Caki2 (cell line): ENCODE measurements at regions not wholly inside any gene's neighbourhood (a gene's known extent, or its start where the extent isn't known, plus 50 kb on each side); places are given as distances from the start of the nearest gene placed in this dataset.
"Not testable (repeated sequence)": the region's sequence is repeated elsewhere in the genome, so short reads cannot be mapped to it uniquely, and the experiment has no call there.

Experiments
- DNase-seq: peaks from one replicate; pipeline ENCODE4 v3.0.0-alpha.2; 2015; ENCODE audit warnings: low read depth
- in situ Hi-C: cut with HindIII; loops from 2 replicates; pipeline ENCODE4 v1.10.0; 2016; ENCODE audit warnings: low sequenced_read_pairs, low pct_unique_long_range_greater_than_20kb, mixed read lengths

DNA sequence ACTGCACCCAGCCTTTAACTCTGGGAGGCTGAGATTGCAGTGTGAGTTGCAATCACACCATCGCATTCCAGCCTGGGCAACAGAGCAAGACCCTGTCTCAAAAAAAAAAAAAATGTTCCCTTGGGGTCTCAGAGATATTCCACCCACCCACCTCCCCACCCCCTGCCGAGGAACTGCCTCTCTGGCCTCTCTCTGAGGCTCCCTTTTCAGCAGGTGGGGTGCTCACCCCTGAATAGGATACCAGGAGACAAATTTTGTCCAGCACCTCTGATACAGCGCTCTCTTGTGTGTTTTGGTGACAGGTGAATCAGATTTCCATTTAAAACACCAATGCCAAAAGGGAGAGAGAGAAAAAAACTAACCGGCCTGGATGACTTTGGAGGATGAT is 92.6 kb upstream of the KIF5B start:
- no peak for DNase-seq
- in situ Hi-C loops, result no loop called here

DNA sequence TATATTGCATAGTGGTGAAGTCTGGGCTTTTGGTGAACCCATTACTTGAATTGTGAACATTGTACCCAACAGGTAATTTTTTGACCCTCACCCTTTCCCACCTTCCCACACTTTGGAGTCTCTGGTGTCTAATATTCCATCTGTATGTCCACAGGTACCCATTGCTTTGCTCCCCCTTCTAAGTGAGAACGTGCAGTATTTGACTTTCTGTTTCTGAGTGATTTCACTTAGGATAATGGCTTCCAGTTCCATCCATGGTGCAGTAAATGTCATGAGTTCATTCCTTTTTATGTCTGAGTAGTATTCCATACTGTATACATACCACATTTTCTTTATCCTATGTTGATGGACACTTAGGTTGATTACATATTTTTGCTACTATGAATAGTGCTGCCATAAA is 91.5 kb upstream of the KIF5B start:
- DNase-seq, result no peak
- in situ Hi-C loops, result no loop called here

DNA sequence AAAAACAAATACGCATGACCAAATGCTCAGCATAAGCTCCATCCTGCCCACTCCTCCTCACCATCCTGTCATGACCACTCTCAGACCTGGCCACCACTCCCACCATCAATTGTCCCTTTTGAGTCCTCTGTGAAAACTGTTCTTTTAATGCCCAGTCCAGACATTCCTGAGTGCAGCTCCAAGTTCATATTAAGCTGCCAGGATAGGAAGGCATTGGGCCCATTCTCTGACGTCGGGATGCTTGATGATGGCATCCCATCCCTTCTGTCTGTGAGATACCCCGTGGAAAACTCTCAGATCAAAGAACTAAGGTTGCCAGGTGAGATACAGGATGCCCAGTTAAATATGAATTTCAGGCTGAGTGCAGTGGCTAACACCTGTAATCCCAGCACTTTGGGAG is 89.9 kb upstream of the KIF5B start:
- DNase-seq, result no peak
- in situ Hi-C loops, result no loop called here

DNA sequence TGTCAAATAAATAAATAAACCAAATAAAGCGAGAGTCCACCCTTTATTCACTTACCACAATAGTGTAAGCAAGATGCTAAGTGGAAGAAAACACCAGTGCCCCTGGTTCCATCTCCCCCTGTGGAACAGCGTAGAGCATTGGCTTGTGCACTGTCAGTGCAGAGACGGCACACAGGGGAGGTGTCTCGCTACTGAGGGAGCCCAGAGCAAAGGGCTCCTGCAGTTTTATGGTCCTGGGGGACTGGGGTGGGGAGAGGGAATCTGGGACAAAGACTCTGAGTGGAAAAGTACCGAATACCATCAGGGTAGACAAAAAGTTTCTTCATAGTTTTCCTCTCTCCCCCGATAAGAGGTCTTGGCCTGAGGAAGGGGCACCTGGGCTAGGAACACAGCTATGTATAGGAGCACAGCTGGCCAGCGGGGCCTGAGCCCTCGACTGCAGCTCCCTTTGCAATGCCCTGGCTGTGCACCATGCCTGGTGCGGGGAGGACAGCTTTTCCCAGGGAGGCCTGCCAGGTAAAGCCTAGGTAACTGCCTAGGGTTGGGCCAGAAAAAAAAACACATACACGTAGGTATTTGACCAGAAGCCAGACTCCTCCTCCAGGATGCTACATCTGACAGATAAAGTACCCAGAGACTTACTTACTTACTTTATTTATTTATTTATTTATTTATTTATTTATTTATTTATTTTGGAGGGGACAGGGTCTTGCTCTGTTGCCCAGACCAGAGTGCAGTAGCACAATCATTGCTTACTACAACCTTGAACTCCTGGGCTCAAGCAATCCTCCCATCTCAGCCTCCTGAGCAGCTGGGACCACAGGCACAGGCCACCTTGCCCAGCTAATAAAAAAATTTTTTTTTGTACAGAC is 88.8 kb upstream of the KIF5B start:
- no peak for DNase-seq
- in situ Hi-C loops, result no loop called here

DNA sequence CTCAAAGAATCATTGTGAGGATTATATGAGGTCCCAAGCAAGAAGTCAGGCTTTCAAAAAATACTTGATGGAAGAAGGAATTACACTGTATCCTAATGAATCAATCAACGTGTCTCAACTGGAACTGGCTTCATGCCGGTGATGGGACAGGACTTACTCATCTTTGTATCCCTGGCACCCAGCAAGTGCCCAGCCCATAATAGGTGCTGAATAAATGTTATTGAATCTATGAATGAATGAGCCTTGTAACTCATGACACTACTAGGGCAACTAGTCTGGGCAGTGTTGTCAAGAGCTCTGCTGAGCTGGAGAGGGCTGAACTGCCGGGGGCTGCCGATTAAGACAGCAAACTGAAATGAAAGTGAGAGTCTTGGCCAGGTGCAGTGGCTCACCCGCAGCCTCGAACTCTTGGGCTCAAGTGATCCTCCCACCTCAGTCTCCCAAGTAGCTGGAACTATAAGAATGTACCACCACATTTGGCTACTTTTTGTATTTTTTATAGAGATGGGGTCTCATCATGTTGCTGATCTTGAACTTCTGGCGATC is 87.2 kb upstream of the KIF5B start:
- in situ Hi-C loops, result no loop called here
- DNase-seq, result no peak

DNA sequence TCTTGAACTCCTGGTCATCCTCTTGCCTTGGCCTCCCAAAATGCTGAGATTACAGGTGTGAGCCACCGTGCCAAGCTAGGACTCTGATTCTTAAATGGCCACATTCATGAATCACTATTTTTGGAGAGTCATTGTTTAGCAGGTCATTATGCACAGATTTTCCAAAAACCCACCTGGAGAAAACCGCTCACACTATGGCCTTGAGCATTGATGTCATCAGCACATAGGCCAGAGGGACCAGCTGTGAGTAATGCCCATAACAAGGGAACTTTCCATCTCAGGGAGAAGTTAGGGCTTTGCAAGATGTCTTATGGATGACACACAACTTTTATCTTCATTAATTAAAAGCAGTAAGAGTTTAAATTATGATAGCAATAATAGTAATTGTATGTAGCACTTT is 86.4 kb upstream of the KIF5B start:
- in situ Hi-C loops, result no loop called here
- no peak for DNase-seq

DNA sequence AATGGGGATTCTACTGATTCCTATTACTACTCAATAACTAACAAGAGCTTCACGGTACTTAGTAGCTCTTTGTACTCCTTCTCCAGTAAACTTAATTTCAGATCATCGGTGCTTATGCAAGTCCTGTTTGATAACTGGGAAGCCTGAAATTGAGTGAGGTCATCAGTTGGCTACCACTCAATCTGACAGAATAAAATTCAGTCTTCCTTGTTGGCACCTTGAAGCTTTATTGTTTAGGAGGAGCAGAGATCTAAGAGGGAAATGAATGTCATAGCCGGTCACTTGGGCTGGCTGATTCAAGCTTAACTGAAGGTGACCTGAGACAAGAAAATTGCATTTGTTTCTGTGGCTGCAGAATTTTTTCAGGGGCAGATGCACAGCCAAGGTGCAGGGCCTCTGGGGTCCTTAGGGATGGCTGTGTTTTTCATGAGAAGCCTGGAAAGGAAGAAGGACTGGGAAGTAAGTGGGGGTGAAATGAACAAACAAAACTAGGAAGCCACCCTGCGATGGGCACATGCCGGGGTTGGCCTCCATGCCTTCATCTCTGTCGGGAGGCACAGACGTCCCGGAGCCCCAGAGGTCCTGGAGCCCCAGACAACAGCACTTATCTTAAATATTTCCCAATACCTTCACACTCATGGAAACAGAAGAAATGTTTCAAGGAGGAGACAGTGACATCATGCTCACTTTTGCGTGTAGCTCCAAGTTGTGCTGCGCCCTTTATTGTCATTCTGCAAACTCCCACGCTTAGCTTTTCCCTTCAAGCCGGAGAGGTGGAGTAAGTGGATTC is 85.0 kb upstream of the KIF5B start:
- in situ Hi-C loops, result no loop called here
- no peak for DNase-seq

DNA sequence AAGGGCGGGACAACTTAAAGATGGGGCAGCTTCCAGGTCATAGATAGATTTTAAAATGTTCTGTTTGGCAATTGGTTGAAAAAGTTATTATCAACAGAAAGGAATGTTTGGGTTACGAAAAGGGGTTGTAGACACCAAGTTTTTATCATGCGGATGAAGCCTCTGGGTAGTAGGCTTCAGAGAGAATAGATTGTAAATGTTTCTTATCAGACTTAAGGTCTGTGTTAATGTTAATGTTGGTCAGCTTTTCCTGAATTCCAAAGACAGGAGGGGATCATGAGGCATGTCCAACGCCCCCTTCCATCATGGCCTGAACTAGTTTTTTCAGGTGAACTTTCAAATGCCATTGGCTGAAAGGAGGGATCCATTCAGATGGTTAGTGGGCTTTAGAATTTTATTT is 84.2 kb upstream of the KIF5B start:
- in situ Hi-C loops, result no loop called here
- no peak for DNase-seq

DNA sequence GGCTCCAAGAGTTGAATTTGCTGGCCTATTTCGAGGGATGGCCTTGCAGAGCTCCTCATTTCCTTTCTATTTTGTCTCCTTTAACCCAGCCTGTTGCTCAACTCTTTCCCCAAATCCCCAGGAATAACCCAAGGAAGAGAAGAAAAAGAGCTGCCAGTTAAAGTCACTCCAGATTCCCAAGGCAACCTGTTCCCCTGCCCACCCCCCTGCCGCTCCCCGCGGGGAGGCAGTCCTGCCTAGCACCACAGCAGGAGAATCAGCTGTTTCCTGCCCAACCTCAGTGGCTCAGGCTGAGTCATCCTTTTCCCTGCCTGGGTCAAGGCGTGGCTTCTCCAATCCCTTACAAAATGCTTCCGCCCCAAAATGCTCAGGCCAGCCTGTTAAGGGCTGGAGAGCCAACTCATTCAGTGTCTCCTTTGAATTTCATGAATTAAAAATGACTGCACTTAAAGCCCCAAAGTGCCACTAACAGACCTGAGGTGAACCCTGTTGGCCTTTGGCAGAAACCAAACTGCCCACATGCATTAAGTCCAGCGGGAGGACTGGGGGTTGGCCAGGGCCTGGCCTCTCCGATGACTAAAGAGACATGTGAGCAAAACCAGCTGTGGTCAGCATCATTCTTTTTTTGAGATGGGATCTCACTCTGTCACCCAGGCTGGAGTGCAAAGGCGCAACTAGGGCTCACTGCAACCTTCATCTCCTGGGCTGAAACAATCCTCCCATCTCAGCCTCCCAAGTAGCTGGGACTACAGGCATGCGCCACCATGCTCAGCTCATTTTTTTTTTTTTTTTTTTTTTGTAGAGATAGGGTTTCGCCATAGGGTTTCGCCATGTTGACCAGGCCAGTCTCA is 83.2 kb upstream of the KIF5B start:
- in situ Hi-C loops, result no loop called here
- peak; percentile 79 for DNase-seq

DNA sequence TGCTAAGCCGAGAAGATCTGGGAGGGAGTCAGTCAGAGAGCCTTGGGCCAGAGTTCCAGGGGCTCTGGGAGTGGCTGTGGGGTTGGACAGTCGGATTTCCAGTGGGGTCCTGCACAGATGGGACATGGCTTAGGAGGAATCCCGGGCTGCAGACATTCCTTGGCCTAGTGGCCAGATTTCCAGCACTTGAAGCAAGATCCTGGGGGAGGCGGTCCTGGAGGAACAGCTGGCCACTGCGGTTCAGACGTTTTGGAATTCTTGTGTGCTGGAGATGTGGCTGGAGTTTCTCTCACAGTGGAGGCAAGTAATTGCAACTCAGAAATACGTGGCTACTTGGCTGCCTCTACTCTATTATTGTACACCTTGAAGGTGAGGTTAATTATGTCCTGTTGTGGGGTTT is 80.7 kb upstream of the KIF5B start:
- DNase-seq, in situ Hi-C loops: not testable (repeated sequence)

DNA sequence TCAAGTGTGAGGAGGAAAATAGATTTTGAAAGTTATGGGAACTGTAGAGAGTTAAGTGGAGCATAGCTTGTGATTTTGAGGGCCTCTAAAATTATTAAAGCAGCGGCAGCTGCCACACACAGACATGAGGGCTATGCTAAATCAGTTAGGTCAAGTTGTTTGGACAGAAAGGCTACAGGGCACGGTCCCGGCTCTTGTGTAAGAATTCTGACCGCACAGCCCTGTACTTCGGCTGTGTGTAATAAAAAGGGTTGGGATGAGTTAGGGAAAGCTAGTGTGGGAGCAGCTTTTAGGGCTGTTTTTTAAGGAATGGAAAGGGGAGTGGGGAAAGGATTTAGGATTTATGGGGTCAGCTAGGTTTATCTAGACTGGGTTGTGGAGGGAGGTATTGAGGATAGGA is 79.6 kb upstream of the KIF5B start:
- in situ Hi-C loops, result not testable (repeated sequence)

DNA sequence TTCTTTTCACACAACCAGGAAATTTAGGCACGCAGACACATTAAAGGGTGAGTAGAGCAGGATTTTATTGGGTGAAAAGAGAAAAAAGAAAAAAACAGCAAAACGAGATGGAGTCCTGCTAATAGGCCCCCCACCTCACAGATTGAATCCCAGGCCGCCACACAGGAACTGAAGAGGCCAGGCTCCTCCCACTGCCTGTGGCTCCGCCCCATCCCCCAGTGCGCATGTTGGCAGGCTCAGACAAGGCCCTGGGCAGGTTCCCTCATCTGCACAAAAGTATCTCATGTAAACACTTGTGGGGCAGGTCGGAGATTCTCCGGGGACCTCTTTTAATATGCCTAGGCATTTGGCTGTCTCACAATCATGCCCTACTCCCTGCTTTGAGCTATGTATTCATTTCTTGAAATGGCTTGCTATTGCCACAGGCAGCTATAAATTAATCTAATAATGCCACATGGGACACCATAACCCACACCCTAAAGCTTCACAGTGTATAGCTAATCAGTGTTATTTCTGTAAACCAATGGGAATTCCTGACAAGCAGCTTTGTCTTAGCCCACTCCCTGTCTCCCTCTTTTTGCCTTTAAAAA is 76.2 kb upstream of the KIF5B start:
- in situ Hi-C loops, result no loop called here
- no peak for DNase-seq

More for the DNA sequence above, 79.6 kb upstream of the KIF5B start:
- DNase-seq, result not testable (repeated sequence)

DNA sequence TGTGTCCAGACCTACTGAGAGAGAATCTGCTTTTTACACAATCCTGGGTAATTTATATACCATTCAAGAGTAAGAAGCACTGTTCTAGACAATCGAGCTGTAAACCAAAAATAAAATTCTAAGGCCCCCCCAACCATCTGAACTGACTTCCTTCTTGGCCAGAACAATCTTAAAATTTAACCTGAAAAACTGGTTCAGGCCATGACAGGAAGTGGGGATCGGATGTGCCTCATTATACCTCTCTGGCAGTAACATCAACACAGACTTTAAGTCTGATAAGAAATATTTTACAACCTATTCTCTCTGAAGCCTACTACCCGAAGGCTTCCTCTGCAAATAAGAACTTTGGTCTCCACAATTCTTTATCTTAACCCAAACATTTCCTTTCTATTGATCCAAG is 75.2 kb upstream of the KIF5B start:
- in situ Hi-C loops, result no loop called here

DNA sequence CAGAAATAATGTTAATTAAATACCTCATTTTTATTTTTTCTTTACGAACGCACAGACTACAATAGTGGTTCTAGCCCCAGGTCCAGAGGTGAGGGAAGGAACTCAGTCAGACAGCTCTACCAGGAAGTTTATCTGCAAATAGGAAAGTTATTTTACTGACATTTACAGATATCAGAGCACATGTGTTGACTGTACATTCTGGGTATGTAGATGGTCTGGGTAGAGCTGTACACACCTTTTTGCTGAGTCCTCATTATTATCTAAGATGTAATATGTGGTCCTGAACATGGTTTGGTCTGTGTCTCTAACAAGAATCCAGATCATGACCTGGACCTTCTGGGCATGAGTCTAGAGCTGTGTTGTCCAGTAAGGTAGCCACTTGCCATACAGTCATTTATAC is 74.6 kb upstream of the KIF5B start:
- in situ Hi-C loops, result no loop called here
- DNase-seq, result no peak

More for the DNA sequence above, 75.2 kb upstream of the KIF5B start:
- DNase-seq, result no peak

DNA sequence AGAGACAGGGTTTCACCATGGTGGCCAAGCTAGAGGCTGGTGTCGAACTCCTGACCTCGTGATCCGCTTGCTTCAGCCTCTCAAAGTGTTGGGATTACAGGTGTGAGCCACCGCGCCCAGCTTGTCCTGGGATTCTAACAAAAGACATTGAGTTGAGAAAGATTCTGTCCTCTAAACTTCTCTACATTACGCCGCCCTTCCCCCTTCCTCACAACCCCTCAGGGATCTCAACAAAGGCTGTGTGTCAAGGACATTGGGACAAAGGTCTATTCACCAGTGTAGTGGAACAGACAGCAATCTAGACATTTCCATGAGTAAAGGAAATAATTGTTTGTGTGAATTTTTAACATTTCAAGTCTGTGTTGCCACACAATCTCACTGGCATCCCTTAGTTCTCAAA is 68.8 kb upstream of the KIF5B start:
- in situ Hi-C loops, result no loop called here
- DNase-seq, result no peak

DNA sequence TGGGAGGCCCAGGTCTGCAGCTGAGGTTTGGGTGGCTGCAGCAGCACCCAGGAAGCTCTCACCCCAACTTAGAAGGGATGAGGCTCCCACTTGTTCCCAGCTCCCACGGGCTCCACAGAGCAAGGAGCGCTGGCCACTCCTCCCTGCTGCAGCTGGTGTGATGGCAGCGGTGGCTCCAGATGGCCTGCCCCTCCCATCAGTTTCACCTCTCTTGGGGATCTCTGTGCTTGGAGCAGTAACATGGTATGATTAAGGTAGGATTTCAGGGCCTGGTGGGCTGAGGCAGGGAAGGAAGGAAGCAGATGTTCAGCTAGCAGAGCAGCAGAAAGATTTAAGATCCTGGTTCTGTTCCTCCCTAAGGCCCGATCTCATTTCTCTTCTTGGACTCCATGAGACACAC is 66.8 kb upstream of the KIF5B start:
- DNase-seq, result no peak
- in situ Hi-C loops, result no loop called here

DNA sequence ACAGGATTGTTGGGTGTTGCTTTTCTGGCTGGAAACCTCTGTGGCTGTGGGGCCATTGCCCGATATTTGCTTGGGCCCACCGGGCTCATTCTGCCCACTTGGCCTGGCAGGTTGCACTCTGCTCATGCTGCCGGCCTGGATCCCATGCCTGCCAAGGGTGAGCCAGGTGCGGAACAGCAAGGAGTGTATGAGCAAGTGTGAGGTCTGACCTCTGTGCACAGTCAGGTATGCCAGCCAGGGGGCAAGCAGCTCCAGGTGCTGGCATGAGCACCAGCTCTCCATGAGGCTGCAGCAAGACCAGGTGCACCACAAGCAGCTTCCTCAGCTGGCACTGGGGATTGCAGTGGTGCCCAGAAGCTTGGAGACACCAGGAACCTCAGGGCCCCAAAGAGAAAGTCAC is 65.4 kb upstream of the KIF5B start:
- no peak for DNase-seq
- in situ Hi-C loops, result no loop called here

DNA sequence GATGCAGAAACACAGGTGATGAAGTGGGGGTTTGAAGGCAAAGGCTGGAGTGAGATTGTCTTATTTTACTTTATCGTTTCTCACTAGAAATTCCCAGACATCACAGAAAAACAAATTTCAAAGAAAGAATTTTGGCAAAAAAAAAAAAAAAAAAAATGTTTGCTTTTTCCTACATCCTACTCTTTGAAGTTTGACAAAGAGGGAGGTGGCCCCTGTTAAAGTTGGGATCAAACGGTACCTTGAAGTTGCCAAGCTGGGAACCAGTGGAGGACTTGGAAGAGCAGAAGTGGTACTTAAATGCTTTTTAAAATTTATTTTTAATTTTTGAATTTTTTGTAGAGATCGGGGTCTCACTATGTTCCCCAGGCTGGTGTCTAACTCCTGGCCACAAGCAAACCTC is 63.9 kb upstream of the KIF5B start:
- DNase-seq, result no peak
- in situ Hi-C loops, result no loop called here
